ENCODE measurements at regions not wholly inside any gene's neighbourhood (a gene's known extent, or its start where the extent isn't known, plus 50 kb on each side); places are given as distances from the start of the nearest gene placed in this dataset.

DNA sequence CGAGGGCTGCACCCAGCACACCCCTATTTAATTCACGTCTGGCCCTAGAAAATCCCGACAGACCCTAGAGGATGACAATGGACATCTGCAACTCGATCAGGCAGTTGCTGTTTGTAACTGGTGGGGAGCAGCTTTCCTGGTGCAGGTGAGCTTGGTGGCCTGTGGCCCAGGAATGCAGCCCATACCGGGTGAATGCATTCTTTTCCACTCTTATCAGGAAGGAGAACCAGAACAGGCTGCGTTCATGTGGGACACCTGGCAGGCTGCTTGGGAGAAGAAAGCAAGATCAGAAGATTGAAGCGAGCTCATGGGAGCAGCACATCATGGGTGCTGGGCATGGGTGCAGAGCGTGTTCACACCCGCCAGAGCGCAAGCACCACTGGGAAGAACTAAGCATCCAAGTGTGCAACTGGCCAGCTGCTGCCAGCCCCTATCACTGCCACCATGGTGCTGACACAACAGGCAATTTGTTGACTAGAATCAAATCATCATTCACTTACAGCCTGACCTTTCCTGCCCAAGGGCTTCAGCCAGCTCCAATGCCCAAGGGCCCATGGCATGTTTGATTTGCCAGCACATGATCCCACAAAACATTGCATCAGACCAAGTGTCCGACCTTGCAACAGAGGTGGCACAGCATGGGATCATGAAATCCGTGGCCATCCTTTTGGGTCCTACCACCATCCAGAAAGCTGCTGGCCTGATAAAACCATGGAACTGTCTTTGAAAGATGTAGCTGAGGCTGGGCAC lies 241.7 kb upstream of the ID2 start:
- TF ChIP-seq POLR2A (IDR thresholded peaks at IDR 0.05; ENCODE audit: borderline replicate concordance, extremely low read depth, insufficient read depth, insufficient read length) = no peak
- TF ChIP-seq MAX (IDR thresholded peaks at IDR 0.05) = no peak
- TF ChIP-seq, protein P1, sequence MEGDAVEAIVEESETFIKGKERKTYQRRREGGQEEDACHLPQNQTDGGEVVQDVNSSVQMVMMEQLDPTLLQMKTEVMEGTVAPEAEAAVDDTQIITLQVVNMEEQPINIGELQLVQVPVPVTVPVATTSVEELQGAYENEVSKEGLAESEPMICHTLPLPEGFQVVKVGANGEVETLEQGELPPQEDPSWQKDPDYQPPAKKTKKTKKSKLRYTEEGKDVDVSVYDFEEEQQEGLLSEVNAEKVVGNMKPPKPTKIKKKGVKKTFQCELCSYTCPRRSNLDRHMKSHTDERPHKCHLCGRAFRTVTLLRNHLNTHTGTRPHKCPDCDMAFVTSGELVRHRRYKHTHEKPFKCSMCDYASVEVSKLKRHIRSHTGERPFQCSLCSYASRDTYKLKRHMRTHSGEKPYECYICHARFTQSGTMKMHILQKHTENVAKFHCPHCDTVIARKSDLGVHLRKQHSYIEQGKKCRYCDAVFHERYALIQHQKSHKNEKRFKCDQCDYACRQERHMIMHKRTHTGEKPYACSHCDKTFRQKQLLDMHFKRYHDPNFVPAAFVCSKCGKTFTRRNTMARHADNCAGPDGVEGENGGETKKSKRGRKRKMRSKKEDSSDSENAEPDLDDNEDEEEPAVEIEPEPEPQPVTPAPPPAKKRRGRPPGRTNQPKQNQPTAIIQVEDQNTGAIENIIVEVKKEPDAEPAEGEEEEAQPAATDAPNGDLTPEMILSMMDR (IDR thresholded peaks at IDR 0.05 in 2 of 3, conservative IDR thresholded peaks at IDR 0.05 in 1 of 3; ENCODE audit: borderline replicate concordance in 1 of 3, insufficient read depth in 1 of 3, low read depth in 2 of 3, low read length in 2 of 3) = no peak
- TF ChIP-seq, protein P2, sequence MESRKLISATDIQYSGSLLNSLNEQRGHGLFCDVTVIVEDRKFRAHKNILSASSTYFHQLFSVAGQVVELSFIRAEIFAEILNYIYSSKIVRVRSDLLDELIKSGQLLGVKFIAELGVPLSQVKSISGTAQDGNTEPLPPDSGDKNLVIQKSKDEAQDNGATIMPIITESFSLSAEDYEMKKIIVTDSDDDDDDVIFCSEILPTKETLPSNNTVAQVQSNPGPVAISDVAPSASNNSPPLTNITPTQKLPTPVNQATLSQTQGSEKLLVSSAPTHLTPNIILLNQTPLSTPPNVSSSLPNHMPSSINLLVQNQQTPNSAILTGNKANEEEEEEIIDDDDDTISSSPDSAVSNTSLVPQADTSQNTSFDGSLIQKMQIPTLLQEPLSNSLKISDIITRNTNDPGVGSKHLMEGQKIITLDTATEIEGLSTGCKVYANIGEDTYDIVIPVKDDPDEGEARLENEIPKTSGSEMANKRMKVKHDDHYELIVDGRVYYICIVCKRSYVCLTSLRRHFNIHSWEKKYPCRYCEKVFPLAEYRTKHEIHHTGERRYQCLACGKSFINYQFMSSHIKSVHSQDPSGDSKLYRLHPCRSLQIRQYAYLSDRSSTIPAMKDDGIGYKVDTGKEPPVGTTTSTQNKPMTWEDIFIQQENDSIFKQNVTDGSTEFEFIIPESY (IDR thresholded peaks at IDR 0.05; ENCODE audit: extremely low read depth, insufficient replicate concordance, low read length) = no peak
- TF ChIP-seq, protein P3, sequence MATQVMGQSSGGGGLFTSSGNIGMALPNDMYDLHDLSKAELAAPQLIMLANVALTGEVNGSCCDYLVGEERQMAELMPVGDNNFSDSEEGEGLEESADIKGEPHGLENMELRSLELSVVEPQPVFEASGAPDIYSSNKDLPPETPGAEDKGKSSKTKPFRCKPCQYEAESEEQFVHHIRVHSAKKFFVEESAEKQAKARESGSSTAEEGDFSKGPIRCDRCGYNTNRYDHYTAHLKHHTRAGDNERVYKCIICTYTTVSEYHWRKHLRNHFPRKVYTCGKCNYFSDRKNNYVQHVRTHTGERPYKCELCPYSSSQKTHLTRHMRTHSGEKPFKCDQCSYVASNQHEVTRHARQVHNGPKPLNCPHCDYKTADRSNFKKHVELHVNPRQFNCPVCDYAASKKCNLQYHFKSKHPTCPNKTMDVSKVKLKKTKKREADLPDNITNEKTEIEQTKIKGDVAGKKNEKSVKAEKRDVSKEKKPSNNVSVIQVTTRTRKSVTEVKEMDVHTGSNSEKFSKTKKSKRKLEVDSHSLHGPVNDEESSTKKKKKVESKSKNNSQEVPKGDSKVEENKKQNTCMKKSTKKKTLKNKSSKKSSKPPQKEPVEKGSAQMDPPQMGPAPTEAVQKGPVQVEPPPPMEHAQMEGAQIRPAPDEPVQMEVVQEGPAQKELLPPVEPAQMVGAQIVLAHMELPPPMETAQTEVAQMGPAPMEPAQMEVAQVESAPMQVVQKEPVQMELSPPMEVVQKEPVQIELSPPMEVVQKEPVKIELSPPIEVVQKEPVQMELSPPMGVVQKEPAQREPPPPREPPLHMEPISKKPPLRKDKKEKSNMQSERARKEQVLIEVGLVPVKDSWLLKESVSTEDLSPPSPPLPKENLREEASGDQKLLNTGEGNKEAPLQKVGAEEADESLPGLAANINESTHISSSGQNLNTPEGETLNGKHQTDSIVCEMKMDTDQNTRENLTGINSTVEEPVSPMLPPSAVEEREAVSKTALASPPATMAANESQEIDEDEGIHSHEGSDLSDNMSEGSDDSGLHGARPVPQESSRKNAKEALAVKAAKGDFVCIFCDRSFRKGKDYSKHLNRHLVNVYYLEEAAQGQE (IDR thresholded peaks at IDR 0.05; ENCODE audit: low read depth) = no peak
- no peak for TF ChIP-seq CEBPB (IDR thresholded peaks at IDR 0.05; ENCODE audit: low read depth)
- TF ChIP-seq ELF1 (IDR thresholded peaks at IDR 0.05; ENCODE audit: borderline replicate concordance, low read depth) = no peak
- no peak for TF ChIP-seq SIN3A (IDR thresholded peaks at IDR 0.05; ENCODE audit: low read depth)
- TF ChIP-seq POLR2AphosphoS5 (IDR thresholded peaks at IDR 0.05; ENCODE audit: low read depth, low read length) = no peak
- TF ChIP-seq RAD21 (IDR thresholded peaks at IDR 0.05; ENCODE audit: low read depth) = no peak
- no peak for TF ChIP-seq EZH2phosphoT487 (IDR thresholded peaks at IDR 0.05; ENCODE audit: borderline replicate concordance)
- TF ChIP-seq EZH2 (IDR thresholded peaks at IDR 0.05) = no peak
